IMR-90 (cell line): ENCODE measurements at regions not wholly inside any gene's neighbourhood (a gene's known extent, or its start where the extent isn't known, plus 50 kb on each side); places are given as distances from the start of the nearest gene placed in this dataset.

Source experiments
- CHD1 ChIP-seq: IDR thresholded peaks from 2 replicates; pipeline ENCODE4 v1.6.1; 2012; ENCODE audit warnings: low read depth, low read length, improper control_type of control experiment
- CTCF ChIP-seq: conservative IDR thresholded peaks from 2 replicates; pipeline ENCODE4 v1.5.1; 2012; ENCODE audit warnings: mild to moderate bottlenecking, low read depth, low read length, improper control_type of control experiment
- FOS ChIP-seq: fragments of 150-350 bp; IDR thresholded peaks from 2 replicates; pipeline ENCODE4 v1.6.1; 2016; ENCODE audit warnings: low read depth, low read length
- RCOR1 ChIP-seq: IDR thresholded peaks from 2 replicates; pipeline ENCODE4 v1.6.1; 2012; ENCODE audit warnings: mild to moderate bottlenecking, low read length, improper control_type of control experiment; ENCODE audit not compliant: insufficient replicate concordance

- TF ChIP-seq CTCF = no peak
- no peak for TF ChIP-seq FOS
- TF ChIP-seq CHD1 = no peak
- TF ChIP-seq RCOR1 = no peak
Observed at GRCh38 chr17:59490216-59490615, 75.2 kb upstream of the DHX40 start.
